Colonic mucosa (tissue), 4 donors: ENCODE measurements at regions not wholly inside any gene's neighbourhood (a gene's known extent, or its start where the extent isn't known, plus 50 kb on each side); places are given as distances from the start of the nearest gene placed in this dataset.

Source experiments
- DNase-seq: peaks from one replicate; pipeline ENCODE4 v3.0.0-alpha.2; 2020
- H3K27ac ChIP-seq: fragments of 200-600 bp; one replicate; pipeline ENCODE4 v1.8.0; 2021
- H3K27me3 ChIP-seq: fragments of 200-600 bp; one replicate; pipeline ENCODE4 v1.8.0; 2021
- H3K36me3 ChIP-seq: fragments of 200-600 bp; one replicate; pipeline ENCODE4 v1.8.0; 2021
- H3K4me1 ChIP-seq: fragments of 200-600 bp; one replicate; pipeline ENCODE4 v1.8.0; 2021; ENCODE audit warnings: mild to moderate bottlenecking
- H3K4me3 ChIP-seq: fragments of 200-600 bp; one replicate; pipeline ENCODE4 v1.8.0; 2021
- H3K9ac ChIP-seq, 2 donors: one replicate each; pipeline ENCODE4 v1.7.0; 2013; ENCODE audit warnings: control low read depth in 2 of 2, low read depth in 2 of 2, low read length in 2 of 2
- H3K9me3 ChIP-seq: fragments of 200-600 bp; one replicate; pipeline ENCODE4 v1.8.0; 2021
- CTCF ChIP-seq: fragments of 200-600 bp; IDR thresholded peaks from one replicate; pipeline ENCODE4 v1.8.0; 2022; ENCODE audit warnings: antibody characterized with exemption, mild to moderate bottlenecking
- intact Hi-C: fragments of 100-400 bp; cut with DNase I; formaldehyde crosslinking; loops from one replicate; pipeline ENCODE4 v1.14.1; 2022
- donor health status: healthy.
- donor health status: DM: no; HTN: no; CAD: no.
- donor health status: DM: no; HTN: no; CAD: no.

GRCh38 chr3:102796804-102797203 lies 362.0 kb downstream of the ZPLD1 start:
- Histone ChIP-seq H3K9me3 (no peaks in the 10 kb centered on the region), H3K36me3 (no peaks in the 10 kb centered on the region), H3K27ac (no peak overlapping the region), H3K9ac (no peak overlapping the region), H3K4me1 (no peaks in the 10 kb centered on the region), H3K4me3 (no peak overlapping the region), H3K27me3 (no peaks in the 10 kb centered on the region)
- DNase-seq, result no peak
- no peak for TF ChIP-seq CTCF
- intact Hi-C loops, result no loop called here

- Histone ChIP-seq H3K36me3 (no peaks in the 10 kb centered on the region), H3K9ac (no peak overlapping the region), H3K27me3 (no peaks in the 10 kb centered on the region), H3K9me3 (no peaks in the 10 kb centered on the region), H3K4me1 (no peaks in the 10 kb centered on the region), H3K27ac (no peak overlapping the region), H3K4me3 (no peak overlapping the region)
- no peak for DNase-seq
- intact Hi-C loops, result no loop called here
- no peak for TF ChIP-seq CTCF
Measured at GRCh38 chr3:102802819-102803420, 368.1 kb downstream of the ZPLD1 start.

GRCh38 chr3:102810937-102811336 lies 376.1 kb downstream of the ZPLD1 start:
- no peaks in the 10 kb centered on the region for H3K4me1 ChIP-seq
- no peak for TF ChIP-seq CTCF
- no peak overlapping the region for H3K9ac ChIP-seq
- H3K4me3 ChIP-seq, result no peak overlapping the region
- DNase-seq, result no peak
- H3K36me3 ChIP-seq, result no peaks in the 10 kb centered on the region
- intact Hi-C loops, result no loop called here
- H3K27ac ChIP-seq, result no peak overlapping the region
- no peaks in the 10 kb centered on the region for H3K27me3 ChIP-seq
- no peaks in the 10 kb centered on the region for H3K9me3 ChIP-seq

GRCh38 chr3:102826636-102827035 lies 391.8 kb downstream of the ZPLD1 start:
- Histone ChIP-seq H3K27me3 (no peaks in the 10 kb centered on the region), H3K27ac (no peak overlapping the region), H3K36me3 (no peaks in the 10 kb centered on the region), H3K4me3 (no peak overlapping the region), H3K4me1 (no peaks in the 10 kb centered on the region), H3K9ac (no peak overlapping the region), H3K9me3 (no peaks in the 10 kb centered on the region)
- intact Hi-C loops, result no loop called here
- no peak for TF ChIP-seq CTCF
- DNase-seq, result no peak

GRCh38 chr3:102827386-102827785 lies 392.6 kb downstream of the ZPLD1 start:
- H3K27ac ChIP-seq, result no peak overlapping the region
- DNase-seq, result no peak
- H3K36me3 ChIP-seq, result no peaks in the 10 kb centered on the region
- no peaks in the 10 kb centered on the region for H3K27me3 ChIP-seq
- no peak overlapping the region for H3K9ac ChIP-seq
- H3K4me3 ChIP-seq, result no peak overlapping the region
- H3K4me1 ChIP-seq, result no peaks in the 10 kb centered on the region
- intact Hi-C loops, result no loop called here
- H3K9me3 ChIP-seq, result no peaks in the 10 kb centered on the region
- TF ChIP-seq CTCF, result no peak
